ENCODE measurements at regions not wholly inside any gene's neighbourhood (a gene's known extent, or its start where the extent isn't known, plus 50 kb on each side); places are given as distances from the start of the nearest gene placed in this dataset.

DNA sequence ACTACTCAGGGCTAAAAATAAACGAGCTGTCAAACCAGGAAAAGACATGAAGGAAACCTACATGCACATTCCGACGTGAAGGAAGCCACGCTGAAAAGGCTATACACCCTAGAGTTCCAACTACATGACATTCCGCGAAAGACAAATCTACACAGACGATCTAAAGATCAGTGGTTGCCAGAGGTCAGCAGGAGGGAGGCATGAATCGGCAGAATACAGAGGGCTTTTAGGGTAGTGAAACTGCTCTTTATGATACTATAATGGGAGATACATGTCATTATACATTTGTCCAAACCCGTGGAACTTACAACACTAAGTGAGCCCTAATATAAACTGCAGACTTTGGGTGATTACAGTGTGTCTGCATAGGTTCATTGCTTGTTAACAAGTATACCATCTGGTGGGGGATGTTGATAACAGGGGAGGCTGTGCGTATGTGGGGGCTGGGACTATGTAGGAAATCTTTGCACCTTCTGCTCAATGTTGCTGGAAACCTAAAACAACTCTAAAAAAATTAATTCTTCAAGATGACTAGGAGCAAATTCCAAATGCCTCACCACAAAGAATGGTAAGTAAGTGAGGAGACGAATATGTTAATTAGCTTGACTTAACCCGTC is 132.2 kb upstream of the CDH4 start (continued):
- TF ChIP-seq POU5F1 (IDR thresholded peaks at IDR 0.05; ENCODE audit: low read depth, low read length) = no peak
- no peak for TF ChIP-seq KDM1A (IDR thresholded peaks at IDR 0.05; ENCODE audit: borderline replicate concordance, low read length)
- no peak for TF ChIP-seq HDAC6 (IDR thresholded peaks at IDR 0.05; ENCODE audit: low read depth, low read length)

Measured in H1 (cell line).